Fibroblast of villous mesenchyme (primary cell): ENCODE measurements at regions not wholly inside any gene's neighbourhood (a gene's known extent, or its start where the extent isn't known, plus 50 kb on each side); places are given as distances from the start of the nearest gene placed in this dataset.

Experiments
- DNase-seq: peaks from one replicate; pipeline ENCODE4 v3.0.0-alpha.2; 2010; ENCODE audit warnings: low read depth
- H3K4me3 ChIP-seq: 2 replicates; pipeline ENCODE4 v1.5.1; 2011; ENCODE audit warnings: low read depth, mild to moderate bottlenecking, low read length
- CTCF ChIP-seq: IDR thresholded peaks from 2 replicates; pipeline ENCODE4 v1.5.1; 2012; ENCODE audit warnings: low read depth, mild to moderate bottlenecking, low read length; ENCODE audit not compliant: insufficient read depth

DNA sequence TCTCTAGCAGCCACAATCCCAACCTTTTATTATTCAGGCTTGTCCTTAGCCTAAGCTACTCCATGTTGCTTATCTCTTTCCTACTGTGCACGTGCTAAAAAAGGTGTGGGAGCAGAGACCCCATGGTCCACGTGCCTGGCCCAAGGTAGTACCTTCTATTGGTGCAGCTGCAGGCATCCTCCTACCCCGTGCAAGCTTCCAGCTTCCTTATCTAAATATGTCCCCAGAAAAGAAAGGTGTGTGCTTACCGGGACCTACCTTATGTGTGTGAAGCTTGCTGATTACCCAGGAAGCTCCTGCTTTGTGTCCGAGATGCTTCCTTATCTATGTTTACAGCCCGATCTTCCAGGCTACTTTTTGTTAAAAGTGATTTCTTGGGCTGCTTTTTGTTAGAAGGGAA, 2382.4 kb downstream of the PCDH9 start:
- no peak overlapping the region for H3K4me3 ChIP-seq
- TF ChIP-seq CTCF, result no peak
- no peak for DNase-seq

- DNase-seq, result no peak
- no peak overlapping the region for H3K4me3 ChIP-seq
- no peak for TF ChIP-seq CTCF
Measured at GRCh38 chr13:64845110-64845509, 2385.0 kb downstream of the PCDH9 start.

DNA sequence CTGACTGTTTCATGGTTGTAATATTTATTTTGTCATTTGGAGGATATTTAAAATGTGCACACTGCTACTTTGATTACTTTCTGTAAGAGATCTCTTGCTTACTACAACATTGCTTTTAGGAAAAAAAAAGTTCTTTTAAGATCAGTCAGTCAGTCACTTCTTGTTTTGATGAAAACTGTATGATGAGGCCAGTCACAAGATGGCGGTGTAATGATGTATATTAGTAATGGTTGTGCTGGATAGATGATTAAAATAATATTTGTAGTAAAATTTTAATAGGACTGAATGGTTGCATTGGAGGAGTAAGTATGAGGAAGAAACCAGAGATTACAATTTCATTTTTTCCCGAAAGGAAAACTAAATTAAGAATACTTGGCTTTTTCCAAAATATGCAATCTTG, 2411.1 kb downstream of the PCDH9 start:
- no peak overlapping the region for H3K4me3 ChIP-seq
- DNase-seq, result no peak
- no peak for TF ChIP-seq CTCF

- no peak for DNase-seq
- no peak for TF ChIP-seq CTCF
Measured at GRCh38 chr13:64817691-64818090, 2412.4 kb downstream of the PCDH9 start.

GRCh38 chr13:64810750-64811149, 2419.4 kb downstream of the PCDH9 start:
- H3K4me3 ChIP-seq, result no peak overlapping the region
- no peak for TF ChIP-seq CTCF
- peak; percentile 0 for DNase-seq

More at GRCh38 chr13:64817691-64818090, 2412.4 kb downstream of the PCDH9 start:
- no peak overlapping the region for H3K4me3 ChIP-seq

DNA sequence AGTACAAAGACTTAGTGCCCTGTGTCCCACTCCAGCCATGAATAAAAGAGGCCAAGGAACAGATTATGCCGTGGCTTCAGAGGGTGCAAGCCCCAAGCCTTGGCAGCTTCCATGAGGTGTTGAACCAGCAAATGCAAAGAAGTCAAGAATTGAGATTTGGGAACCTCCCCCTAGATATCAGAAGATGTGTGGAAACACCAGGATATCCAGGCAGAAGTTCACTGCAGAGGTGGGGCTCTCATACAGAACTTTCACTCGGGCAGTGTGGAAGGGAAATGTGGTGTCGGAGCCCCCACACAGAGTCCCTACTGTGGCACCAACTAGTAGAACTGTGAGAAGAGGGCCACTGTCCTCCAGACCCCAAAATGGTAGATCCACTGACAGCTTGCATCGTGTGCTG, 2421.4 kb downstream of the PCDH9 start:
- no peak for TF ChIP-seq CTCF

DNA sequence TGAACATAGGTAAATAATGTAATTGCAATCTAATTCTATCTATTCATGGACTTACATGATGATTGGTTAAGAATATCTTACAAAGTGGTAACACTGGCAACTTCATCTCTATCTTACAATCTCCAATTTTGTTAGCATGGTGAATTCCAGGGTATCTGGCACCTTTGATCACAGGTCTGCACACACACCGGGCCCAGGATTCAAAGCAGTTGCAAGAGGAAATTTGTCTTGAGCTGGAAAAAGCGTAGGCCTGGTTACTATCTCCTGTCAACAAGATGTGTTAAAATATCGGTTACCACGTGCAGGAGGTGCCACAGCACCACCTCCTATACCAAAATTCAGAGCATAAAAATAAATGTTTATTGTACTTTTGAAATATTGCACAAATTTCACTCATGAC, 2428.4 kb downstream of the PCDH9 start:
- H3K4me3 ChIP-seq, result no peak overlapping the region
- no peak for DNase-seq
- TF ChIP-seq CTCF, result no peak

More for the DNA sequence above, 2421.4 kb downstream of the PCDH9 start:
- H3K4me3 ChIP-seq, result no peak overlapping the region
- no peak for DNase-seq
